GM19099 (cell line): ENCODE measurements at regions not wholly inside any gene's neighbourhood (a gene's known extent, or its start where the extent isn't known, plus 50 kb on each side); places are given as distances from the start of the nearest gene placed in this dataset.

Experiments used
- POLR2A ChIP-seq: IDR thresholded peaks from 3 replicates; pipeline ENCODE4 v1.6.1; 2011; ENCODE audit warnings: low read depth; ENCODE audit not compliant: insufficient read length; ENCODE audit errors: extremely low read depth

DNA sequence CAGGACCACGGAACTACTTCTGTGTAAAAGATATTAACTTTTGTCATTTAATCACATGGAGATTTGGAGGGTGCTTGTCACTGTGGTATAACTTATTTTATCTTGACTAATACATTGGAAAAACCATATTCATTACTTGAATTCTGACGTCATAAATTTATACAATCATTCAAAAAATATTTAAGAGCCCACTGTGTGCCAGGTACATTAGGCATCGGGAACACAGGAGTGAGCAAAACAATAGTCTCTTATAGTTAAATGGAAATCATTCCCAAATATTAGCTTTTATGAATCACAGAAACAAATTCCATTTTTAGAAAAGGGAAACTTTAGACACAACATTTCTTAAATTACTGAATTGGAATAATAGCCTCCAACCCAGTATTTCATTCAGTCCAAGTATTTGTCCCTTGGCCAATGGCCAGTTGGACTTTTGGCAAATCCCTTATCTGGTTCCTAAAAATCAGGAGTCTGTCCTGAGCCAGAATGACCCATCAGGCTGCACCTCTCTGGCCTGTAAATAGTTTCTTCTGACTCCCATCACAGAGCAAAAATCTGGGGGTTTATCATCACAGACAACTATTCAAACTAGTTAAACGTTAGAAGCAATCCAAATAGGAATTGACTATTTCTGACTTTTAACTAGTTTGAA is 104.3 kb upstream of the FSTL4 start:
- TF ChIP-seq POLR2A = no peak

- no peak for TF ChIP-seq POLR2A
Measured at GRCh38 chr5:133715616-133716015, 103.3 kb upstream of the FSTL4 start.

DNA sequence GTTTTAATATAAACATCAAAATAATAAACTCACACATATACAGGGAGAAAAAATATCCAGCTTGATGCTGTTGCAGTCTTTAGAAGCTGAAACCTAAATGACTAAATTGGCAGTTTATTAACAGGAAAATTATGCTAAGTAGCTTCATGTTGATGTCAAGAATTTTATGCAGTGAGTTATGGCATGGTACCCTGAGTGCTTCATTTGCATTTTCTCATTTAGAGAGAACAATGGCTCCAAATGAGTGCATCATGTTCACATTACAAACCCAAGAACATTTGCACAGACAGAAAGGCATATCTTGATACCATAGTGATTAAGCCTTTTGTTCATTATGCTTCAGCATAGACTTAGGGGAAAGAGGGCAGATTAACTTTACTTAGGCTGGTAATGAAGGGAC is 102.9 kb upstream of the FSTL4 start:
- no peak for TF ChIP-seq POLR2A

GRCh38 chr5:133714161-133714915 is 102.0 kb upstream of the FSTL4 start:
- TF ChIP-seq POLR2A = no peak

DNA sequence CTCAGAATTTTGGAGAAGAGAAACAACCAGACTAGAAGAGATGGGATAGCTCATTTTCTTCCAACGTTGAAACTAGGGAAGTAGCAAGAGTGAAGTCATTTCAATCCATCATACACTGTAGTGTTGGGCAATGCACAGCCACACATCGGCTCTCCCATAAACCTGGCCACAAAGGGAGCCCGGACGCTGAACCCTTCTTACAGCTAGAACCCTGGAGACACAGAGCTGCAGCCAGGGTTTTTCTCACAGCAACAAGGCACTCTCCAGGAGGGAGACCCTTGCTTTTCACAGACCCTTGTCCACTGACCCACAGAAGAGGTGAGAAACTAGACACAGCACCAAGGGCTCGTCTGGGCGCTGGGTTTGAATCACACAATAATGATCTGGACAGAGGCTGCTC is 101.4 kb upstream of the FSTL4 start:
- no peak for TF ChIP-seq POLR2A

- no peak for TF ChIP-seq POLR2A
Measured at GRCh38 chr5:133713209-133713608, 100.9 kb upstream of the FSTL4 start.

- TF ChIP-seq POLR2A = no peak
Measured at GRCh38 chr5:133712562-133712961, 100.2 kb upstream of the FSTL4 start.

GRCh38 chr5:133709209-133709725 is 96.9 kb upstream of the FSTL4 start:
- no peak for TF ChIP-seq POLR2A

- no peak for TF ChIP-seq POLR2A
Measured at GRCh38 chr5:133708331-133708850, 96.0 kb upstream of the FSTL4 start.

DNA sequence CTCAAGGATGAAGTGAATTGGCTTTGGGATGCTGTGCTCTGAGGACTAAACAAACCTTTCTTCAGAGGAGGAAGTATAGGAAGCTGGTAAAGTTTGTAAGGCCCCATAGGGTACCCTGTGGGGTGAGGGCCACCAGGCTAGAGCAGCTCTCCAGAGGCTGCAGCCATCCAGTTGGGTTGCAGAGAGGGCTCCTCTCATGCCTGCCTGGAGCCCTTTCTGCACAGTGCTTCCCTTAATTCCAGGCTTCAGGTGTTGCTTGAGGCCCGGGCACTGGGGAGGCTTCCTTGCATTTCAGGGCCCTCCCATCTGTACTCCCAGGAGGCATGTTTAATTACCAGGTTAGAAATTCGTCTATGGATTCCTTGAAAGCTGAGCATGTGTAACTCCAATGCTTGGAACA is 95.3 kb upstream of the FSTL4 start:
- no peak for TF ChIP-seq POLR2A

DNA sequence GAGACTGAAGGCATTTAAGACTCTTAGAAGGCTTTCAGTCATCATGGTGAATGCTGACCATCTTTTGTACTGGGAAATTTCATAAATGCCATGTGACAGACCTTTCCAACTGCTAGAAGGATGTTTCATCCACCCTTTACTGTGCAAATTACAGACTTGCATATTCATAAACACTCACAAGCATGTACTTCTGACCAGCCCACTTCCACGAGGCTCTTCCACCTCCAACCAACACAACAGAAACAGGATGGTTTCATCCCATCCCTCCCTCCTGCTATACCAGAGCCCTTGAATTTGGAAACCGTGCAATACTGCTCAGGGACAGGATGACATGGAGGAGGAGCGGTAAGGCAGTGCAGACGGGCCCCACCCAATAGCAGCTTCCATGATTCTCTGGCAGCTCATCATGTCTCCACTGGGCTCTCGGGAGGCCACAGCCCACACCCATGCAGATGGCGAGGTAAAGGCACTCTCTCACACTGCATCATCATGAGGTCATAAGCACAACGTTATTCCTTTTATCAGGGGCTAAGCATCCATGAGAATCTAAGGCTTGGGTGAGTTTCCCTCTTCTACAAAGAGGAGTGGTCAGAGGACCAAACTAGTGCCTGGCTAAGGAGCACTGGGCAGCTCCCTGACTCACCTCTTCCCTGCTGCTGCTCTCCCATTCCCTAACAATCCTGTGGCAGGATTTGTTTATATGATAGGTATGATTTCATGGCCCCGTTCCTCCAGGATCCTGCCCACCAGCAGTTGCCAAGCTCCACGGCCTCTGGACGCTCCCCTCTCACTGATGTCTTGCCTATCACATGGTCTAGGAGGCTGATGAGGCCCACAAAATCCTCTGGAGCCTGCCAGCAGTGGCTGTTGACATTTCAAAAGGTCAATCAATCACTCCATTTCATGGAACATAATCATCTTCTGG is 94.4 kb upstream of the FSTL4 start:
- TF ChIP-seq POLR2A = no peak

DNA sequence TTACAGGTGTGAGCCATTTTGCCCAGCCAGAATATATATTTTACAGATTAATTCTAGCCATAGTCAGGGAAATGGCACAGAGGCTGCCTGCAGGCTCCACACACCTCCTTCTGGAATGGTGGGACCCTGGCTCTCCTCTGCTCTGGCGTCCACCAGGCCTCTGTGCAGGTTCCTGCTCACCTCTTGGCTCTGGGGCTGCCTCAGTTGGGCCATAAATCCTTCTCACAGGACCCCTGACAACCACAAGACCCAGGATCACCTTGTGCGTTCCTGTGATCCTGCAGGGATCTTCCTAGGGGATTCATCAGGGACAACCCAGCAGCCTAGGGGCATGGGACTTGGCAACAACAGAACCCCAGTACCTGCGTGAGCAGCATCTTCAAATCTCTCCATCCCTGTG is 93.0 kb upstream of the FSTL4 start:
- TF ChIP-seq POLR2A = no peak

- TF ChIP-seq POLR2A = no peak
Measured at GRCh38 chr5:133704411-133704810, 92.1 kb upstream of the FSTL4 start.

GRCh38 chr5:133703935-133704334 is 91.6 kb upstream of the FSTL4 start:
- TF ChIP-seq POLR2A = no peak

GRCh38 chr5:133702791-133703770 is 90.7 kb upstream of the FSTL4 start:
- no peak for TF ChIP-seq POLR2A

GRCh38 chr5:133701871-133702270 is 89.5 kb upstream of the FSTL4 start:
- TF ChIP-seq POLR2A = no peak
